IMR-90 (cell line): ENCODE measurements at regions not wholly inside any gene's neighbourhood (a gene's known extent, or its start where the extent isn't known, plus 50 kb on each side); places are given as distances from the start of the nearest gene placed in this dataset.

Experiments
- ATAC-seq: fragments of 200-7000 bp; cut with Tn5 transposase; 2 replicates; pipeline ENCODE4 v1.9.1; 2020; ENCODE audit warnings: low read depth, mild to moderate bottlenecking, moderate library complexity
- BruUV-seq: library from RNA; stranded (reverse); fragments of 400-500 nt; replicated peaks from 2 replicates; lab custom pipeline; 2021; lab: Mats Ljungman, UMichigan
- CTCF ChIA-PET: fragments of 300-600 bp; formaldehyde crosslinking; extraction: SDS; loops from one replicate; lab custom pipeline; 2021; ENCODE audit warnings: antibody characterized with exemption; lab: Yijun Ruan, JAX
- POLR2A ChIA-PET: fragments of 300-600 bp; sonication (Branson Sonifier 250); formaldehyde crosslinking; loops from one replicate; lab custom pipeline; 2022; ENCODE audit warnings: antibody characterized with exemption; ENCODE audit not compliant: unreplicated experiment; lab: Charles Lee
- DNase-seq: peaks from one replicate; pipeline ENCODE4 v3.0.0; 2013
- H2AFZ ChIP-seq: replicated peaks from 2 replicates; pipeline ENCODE3; 2013; ENCODE audit warnings: low read length, mild to moderate bottlenecking; ENCODE audit not compliant: poor library complexity
- H2AK5ac ChIP-seq: 2 replicates; pipeline ENCODE4 v1.6.1; 2013; ENCODE audit warnings: low read depth, low read length, inconsistent platforms
- H2AK9ac ChIP-seq: replicated peaks from 2 replicates; pipeline ENCODE3; 2013; ENCODE audit warnings: mild to moderate bottlenecking, low read depth, low read length, moderate library complexity; ENCODE audit not compliant: poor library complexity
- H2BK120ac ChIP-seq: 2 replicates; pipeline ENCODE4 v1.6.1; 2013; ENCODE audit warnings: low read depth, low read length, inconsistent platforms
- H2BK15ac ChIP-seq: 3 replicates; pipeline ENCODE4 v1.6.1; 2013; ENCODE audit warnings: low read depth, low read length, inconsistent platforms
- H2BK20ac ChIP-seq: 2 replicates; pipeline ENCODE4 v1.6.1; 2013; ENCODE audit warnings: low read depth, mild to moderate bottlenecking, inconsistent platforms, low read length, moderate library complexity
- H2BK5ac ChIP-seq: 2 replicates; pipeline ENCODE4 v1.6.1; 2013; ENCODE audit warnings: mild to moderate bottlenecking, low read depth, low read length, inconsistent platforms; ENCODE audit not compliant: poor library complexity, severe bottlenecking
- H3K14ac ChIP-seq: replicated peaks from 2 replicates; pipeline ENCODE4 v1.6.1; 2013; ENCODE audit warnings: low read depth, low read length, inconsistent platforms
- H3K18ac ChIP-seq: 2 replicates; pipeline ENCODE4 v1.6.1; 2013; ENCODE audit warnings: low read depth, low read length, control low read depth
- H3K23ac ChIP-seq: 2 replicates; pipeline ENCODE4 v1.6.1; 2013; ENCODE audit warnings: low read depth, low read length, inconsistent platforms
- H3K27ac ChIP-seq: 2 replicates; pipeline ENCODE4 v1.5.1; 2013; ENCODE audit warnings: mild to moderate bottlenecking, control low read depth, low read length; ENCODE audit not compliant: insufficient read depth
- H3K27me3 ChIP-seq: 2 replicates; pipeline ENCODE4 v1.6.1; 2013; ENCODE audit warnings: low read length; ENCODE audit not compliant: control insufficient read depth, insufficient read depth
- H3K36me3 ChIP-seq: 2 replicates; pipeline ENCODE4 v1.6.1; 2013; ENCODE audit warnings: low read length, mixed read lengths; ENCODE audit not compliant: control insufficient read depth, insufficient read depth
- H3K4ac ChIP-seq: 2 replicates; pipeline ENCODE4 v1.6.1; 2013; ENCODE audit warnings: low read depth, low read length, inconsistent platforms
- H3K4me1 ChIP-seq: 2 replicates; pipeline ENCODE4 v1.6.1; 2013; ENCODE audit warnings: low read length, mixed read lengths; ENCODE audit not compliant: control insufficient read depth, insufficient read depth
- H3K4me2 ChIP-seq: 2 replicates; pipeline ENCODE4 v1.6.1; 2013; ENCODE audit warnings: low read depth, mild to moderate bottlenecking, control low read depth, low read length, moderate library complexity
- H3K4me3 ChIP-seq: 2 replicates; pipeline ENCODE4 v1.5.1; 2013; ENCODE audit warnings: low read depth, mild to moderate bottlenecking, control low read depth, low read length, moderate library complexity; ENCODE audit not compliant: insufficient read depth
- H3K56ac ChIP-seq: 2 replicates; pipeline ENCODE4 v1.6.1; 2013; ENCODE audit warnings: low read length, inconsistent platforms; ENCODE audit not compliant: insufficient read depth; ENCODE audit errors: extremely low read depth
- H3K79me1 ChIP-seq, 2 experiments: 2 replicates each; pipeline ENCODE4 v1.6.1; 2013; ENCODE audit warnings: low read length in 2 of 2, inconsistent platforms in 1 of 2, low read depth in 1 of 2
- H3K9ac ChIP-seq: 2 replicates; pipeline ENCODE4 v1.6.1; 2013; ENCODE audit warnings: low read depth, low read length, control low read depth
- H3K9me1 ChIP-seq: 2 replicates; pipeline ENCODE4 v1.6.1; 2013; ENCODE audit warnings: low read length, inconsistent platforms; ENCODE audit not compliant: insufficient read depth
- H3K9me3 ChIP-seq: 2 replicates; pipeline ENCODE4 v1.6.1; 2013; ENCODE audit warnings: low read length; ENCODE audit not compliant: control insufficient read depth, insufficient read depth
- H4K20me1 ChIP-seq: 2 replicates; pipeline ENCODE4 v1.6.1; 2013; ENCODE audit warnings: low read length, inconsistent platforms; ENCODE audit not compliant: insufficient read depth
- H4K5ac ChIP-seq: 2 replicates; pipeline ENCODE4 v1.6.1; 2013; ENCODE audit warnings: mild to moderate bottlenecking, low read depth, low read length, control low read depth
- H4K8ac ChIP-seq, 2 experiments: 2 replicates each; pipeline ENCODE4 v1.6.1; 2013; ENCODE audit warnings: low read depth in 2 of 2, low read length in 2 of 2, control low read depth in 1 of 2, inconsistent platforms in 1 of 2
- H4K91ac ChIP-seq: 2 replicates; pipeline ENCODE4 v1.6.1; 2013; ENCODE audit warnings: low read depth, low read length, inconsistent platforms; ENCODE audit not compliant: insufficient read depth
- BHLHE40 ChIP-seq: fragments of 150-350 bp; IDR thresholded peaks from 2 replicates; pipeline ENCODE4 v1.6.1; 2016; ENCODE audit warnings: mild to moderate bottlenecking, low read depth, low read length
- CHD1 ChIP-seq: IDR thresholded peaks from 2 replicates; pipeline ENCODE4 v1.6.1; 2012; ENCODE audit warnings: low read depth, low read length, improper control_type of control experiment
- CTCF ChIP-seq: conservative IDR thresholded peaks from 2 replicates; pipeline ENCODE4 v1.5.1; 2012; ENCODE audit warnings: mild to moderate bottlenecking, low read depth, low read length, improper control_type of control experiment
- FOS ChIP-seq: fragments of 150-350 bp; IDR thresholded peaks from 2 replicates; pipeline ENCODE4 v1.6.1; 2016; ENCODE audit warnings: low read depth, low read length
- MAFK ChIP-seq: IDR thresholded peaks from 2 replicates; pipeline ENCODE4 v1.6.1; 2012; ENCODE audit warnings: low read depth, low read length, improper control_type of control experiment
- MXI1 ChIP-seq: IDR thresholded peaks from 2 replicates; pipeline ENCODE4 v1.6.1; 2012; ENCODE audit warnings: low read depth, mild to moderate bottlenecking, low read length, moderate library complexity, borderline replicate concordance
- NFE2L2 ChIP-seq: fragments of 150-350 bp; IDR thresholded peaks from 2 replicates; pipeline ENCODE4 v1.6.1; 2016; ENCODE audit warnings: low read depth, mild to moderate bottlenecking, low read length
- RAD21 ChIP-seq: IDR thresholded peaks from 2 replicates; pipeline ENCODE4 v1.6.1; 2012; ENCODE audit warnings: low read length, improper control_type of control experiment
- RCOR1 ChIP-seq: IDR thresholded peaks from 2 replicates; pipeline ENCODE4 v1.6.1; 2012; ENCODE audit warnings: mild to moderate bottlenecking, low read length, improper control_type of control experiment; ENCODE audit not compliant: insufficient replicate concordance
- RFX5 ChIP-seq: IDR thresholded peaks from 2 replicates; pipeline ENCODE4 v1.8.0; 2012; ENCODE audit warnings: low read depth, mild to moderate bottlenecking, low read length, moderate library complexity
- SMC3 ChIP-seq: fragments of 150-350 bp; IDR thresholded peaks from 2 replicates; pipeline ENCODE4 v1.6.1; 2016; ENCODE audit warnings: low read depth, mild to moderate bottlenecking, antibody characterized with exemption, low read length, moderate library complexity
- WGBS, 2 experiments: methylation state at CpG; one replicate each; pipeline versions ENCODE4 v1.1.5 to v1.1.7; 2013; ENCODE audit warnings: missing lambda C conversion rate in 2 of 2; ENCODE audit not compliant: insufficient read length in 1 of 2; ENCODE audit errors: extremely low coverage in 2 of 2; 5-methylcytosine and 5-hydroxymethylcytosine counted together
- dilution Hi-C: fragments of 300-500 bp; cut with HindIII; formaldehyde crosslinking; loops from one replicate; pipeline ENCODE4 v1.14.3; 2018; ENCODE audit warnings: low sequenced_read_pairs; ENCODE audit not compliant: unreplicated experiment
- in situ Hi-C: fragments of 300-500 bp; cut with MboI; formaldehyde crosslinking; loops from 3 replicates; pipeline ENCODE4 v1.14.3; 2019; ENCODE audit warnings: low sequenced_read_pairs, inconsistent platforms, mixed read lengths
- intact Hi-C: fragments of 100-400 bp; cut with micrococcal nuclease; formaldehyde crosslinking; loops from 2 replicates; pipeline ENCODE4 v1.10.0; 2022
- TF ChIP-seq, protein P1 (sequence below): fragments of 150-350 bp; IDR thresholded peaks from 2 replicates; pipeline ENCODE4 v1.6.1; 2017; ENCODE audit warnings: mild to moderate bottlenecking, antibody characterized with exemption, low read length, low read depth

GRCh38 chr2:176418768-176419167, 149.5 kb downstream of the MTX2 start:
- Histone ChIP-seq H2AK9ac (no peak overlapping the region), H2BK20ac (peak overlapping the region; percentile 91), H2BK120ac (peak overlapping the region; percentile 95), H3K36me3 (no peaks in the 10 kb centered on the region), H2AFZ (peak overlapping the region; percentile 84), H4K91ac (peak overlapping the region; percentile 99), H3K56ac (peak overlapping the region; percentile 75), H3K14ac (peak overlapping the region; percentile 50), H4K20me1 (no peaks in the 10 kb centered on the region; the same call in 1 of the 2 replicates), H3K23ac (peak overlapping the region; percentile 61), H3K9me3 (no peaks in the 10 kb centered on the region), H3K27me3 (no peaks in the 10 kb centered on the region), H3K9ac (no peak overlapping the region), H3K79me1 (no peaks in the 10 kb centered on the region), H3K18ac (peak overlapping the region; percentile 85), H4K5ac (peak overlapping the region; percentile 82), H3K27ac (peak overlapping the region; percentile 87), H2BK15ac (peak overlapping the region; percentile 90), H3K4ac (peak overlapping the region; percentile 97), H3K9me1 (peaks cover 14% of the 10 kb centered on the region), H3K4me1 (peaks cover 16% of the 10 kb centered on the region), H2BK5ac (peak overlapping the region; percentile 97), H3K4me3 (no peak overlapping the region), H2AK5ac (peak overlapping the region; percentile 96), H4K8ac (peak overlapping the region; percentile 97), H3K4me2 (no peak overlapping the region)
- ChIA-PET CTCF (interaction anchor here (2.4 kb wide), 1 partner anchor 28 kb away, joined by 8 read pairs; no protein-coding TSS in a partner anchor), POLR2A (no interaction called here)
- WGBS, 2 experiments: no CpG with 5 or more reads among the region's 6 CpGs
- DNase-seq: no peak
- ATAC-seq: no peak
- no peak for TF ChIP-seq BHLHE40
- TF ChIP-seq MAFK: no peak
- no peak for TF ChIP-seq SMC3
- no peak for TF ChIP-seq RFX5
- TF ChIP-seq, protein P1, sequence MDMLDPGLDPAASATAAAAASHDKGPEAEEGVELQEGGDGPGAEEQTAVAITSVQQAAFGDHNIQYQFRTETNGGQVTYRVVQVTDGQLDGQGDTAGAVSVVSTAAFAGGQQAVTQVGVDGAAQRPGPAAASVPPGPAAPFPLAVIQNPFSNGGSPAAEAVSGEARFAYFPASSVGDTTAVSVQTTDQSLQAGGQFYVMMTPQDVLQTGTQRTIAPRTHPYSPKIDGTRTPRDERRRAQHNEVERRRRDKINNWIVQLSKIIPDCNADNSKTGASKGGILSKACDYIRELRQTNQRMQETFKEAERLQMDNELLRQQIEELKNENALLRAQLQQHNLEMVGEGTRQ: no peak
- TF ChIP-seq CTCF: no peak
- no peak for TF ChIP-seq CHD1
- no peak for TF ChIP-seq MXI1
- no peak for TF ChIP-seq RCOR1
- no peak for TF ChIP-seq FOS
- no peak for TF ChIP-seq NFE2L2
- TF ChIP-seq RAD21: no peak
- in situ Hi-C loops (no loop called here), dilution Hi-C loops (no loop called here), intact Hi-C loops (no loop called here)
- BruUV-seq: no TSS peak
